C4-2B (cell line): ENCODE measurements at regions not wholly inside any gene's neighbourhood (a gene's known extent, or its start where the extent isn't known, plus 50 kb on each side); places are given as distances from the start of the nearest gene placed in this dataset.

Experiments used
- CTCF ChIP-seq: fragments of 450-650 bp; conservative IDR thresholded peaks from 2 replicates; pipeline ENCODE4 v1.5.1; 2017; ENCODE audit warnings: mild to moderate bottlenecking
- ZFX ChIP-seq: fragments of 450-650 bp; IDR thresholded peaks from 2 replicates; pipeline ENCODE4 v1.6.1; 2017

- TF ChIP-seq CTCF (no peak), ZFX (no peak)
These were observed 81.6 kb downstream of the OLIG3 start for GRCh38 chr6:137412562-137412961.
